ENCODE measurements at regions not wholly inside any gene's neighbourhood (a gene's known extent, or its start where the extent isn't known, plus 50 kb on each side); places are given as distances from the start of the nearest gene placed in this dataset.

DNA sequence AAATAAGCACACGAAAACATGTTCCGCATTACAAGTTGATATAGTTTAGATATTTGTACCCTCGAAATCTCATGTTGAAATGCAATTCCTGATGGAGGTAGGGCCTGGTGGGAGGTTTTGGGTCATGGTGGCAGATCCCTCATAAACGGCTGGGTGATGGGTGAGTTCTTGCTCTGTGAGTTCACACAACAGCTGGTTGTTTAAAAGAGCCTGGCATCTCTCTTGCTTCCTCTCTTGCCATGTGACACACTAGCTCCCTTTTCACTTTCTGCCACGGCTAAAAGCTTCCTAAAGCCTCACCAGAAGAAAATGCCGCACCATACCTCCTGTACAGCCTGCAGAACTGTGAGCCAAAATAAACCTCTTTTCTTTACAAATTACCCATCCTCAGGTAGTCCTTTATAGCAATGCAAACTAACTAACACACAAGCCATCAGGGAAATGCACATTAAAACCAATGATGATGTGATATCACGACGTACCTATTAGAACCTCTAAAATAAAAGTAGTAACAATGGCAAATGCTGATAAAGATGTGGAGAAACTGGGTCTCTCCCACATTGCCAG is 188.5 kb downstream of the ANAPC1 start:
- DNase-seq (ENCODE audit: low read depth) = no peak

DNA sequence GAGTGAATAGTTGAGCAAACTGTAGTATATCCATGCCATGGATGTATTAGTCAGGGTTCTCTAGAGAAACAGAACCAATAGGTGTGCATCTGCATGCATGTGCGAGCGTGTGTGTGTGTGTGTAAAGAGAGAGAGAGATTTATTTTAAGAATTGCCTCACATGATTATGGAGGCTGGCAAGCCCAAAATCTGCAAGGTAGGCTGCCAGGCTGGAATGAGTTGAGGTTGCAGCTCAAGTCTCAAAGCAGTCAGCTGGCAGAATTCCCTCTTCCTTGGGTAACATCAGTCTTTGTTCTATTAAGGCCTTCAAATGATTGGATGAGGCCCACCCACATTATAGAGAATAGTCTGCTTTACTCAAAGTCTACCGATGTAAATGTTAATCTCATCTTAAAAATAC is 187.8 kb downstream of the ANAPC1 start:
- no peak for DNase-seq (ENCODE audit: low read depth)

DNA sequence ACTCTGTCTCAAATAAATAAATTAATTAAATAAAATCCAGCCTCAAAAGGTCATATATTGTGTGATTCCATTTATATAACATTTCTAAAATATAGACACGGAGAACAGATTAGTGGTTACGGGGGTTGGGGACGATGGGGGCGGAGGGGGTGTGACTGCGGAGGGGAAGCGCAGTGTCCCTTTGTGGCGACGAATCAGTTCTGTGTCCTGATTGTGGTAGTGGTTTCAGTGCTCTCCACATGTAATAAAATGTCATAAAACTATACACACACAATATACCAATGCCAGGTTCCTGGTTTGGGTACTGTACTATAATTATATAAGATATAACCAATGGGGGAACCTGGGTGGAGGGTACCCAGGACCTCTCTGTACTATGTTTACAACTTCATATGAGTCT is 186.4 kb downstream of the ANAPC1 start:
- no peak for DNase-seq (ENCODE audit: low read depth)

DNA sequence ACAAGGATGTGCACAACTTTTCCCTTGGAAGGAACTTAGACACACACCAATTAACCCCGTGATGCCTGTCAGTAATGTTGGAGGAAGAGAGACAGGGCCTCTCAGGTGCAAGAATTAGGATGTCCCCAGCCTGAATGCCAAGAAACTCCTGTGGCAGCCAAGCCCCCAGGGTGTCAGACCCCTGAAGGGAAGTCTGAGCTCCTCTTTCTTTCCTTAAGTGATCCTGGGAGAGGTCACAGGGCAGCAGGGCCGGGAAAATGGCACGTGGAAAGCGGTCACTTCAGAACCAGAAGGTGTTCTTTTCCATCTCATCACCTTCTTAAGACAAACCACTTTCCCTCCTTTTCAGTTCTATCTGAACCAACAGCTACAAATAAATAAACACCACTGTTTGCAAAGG is 185.9 kb downstream of the ANAPC1 start:
- no peak for DNase-seq (ENCODE audit: low read depth)

DNA sequence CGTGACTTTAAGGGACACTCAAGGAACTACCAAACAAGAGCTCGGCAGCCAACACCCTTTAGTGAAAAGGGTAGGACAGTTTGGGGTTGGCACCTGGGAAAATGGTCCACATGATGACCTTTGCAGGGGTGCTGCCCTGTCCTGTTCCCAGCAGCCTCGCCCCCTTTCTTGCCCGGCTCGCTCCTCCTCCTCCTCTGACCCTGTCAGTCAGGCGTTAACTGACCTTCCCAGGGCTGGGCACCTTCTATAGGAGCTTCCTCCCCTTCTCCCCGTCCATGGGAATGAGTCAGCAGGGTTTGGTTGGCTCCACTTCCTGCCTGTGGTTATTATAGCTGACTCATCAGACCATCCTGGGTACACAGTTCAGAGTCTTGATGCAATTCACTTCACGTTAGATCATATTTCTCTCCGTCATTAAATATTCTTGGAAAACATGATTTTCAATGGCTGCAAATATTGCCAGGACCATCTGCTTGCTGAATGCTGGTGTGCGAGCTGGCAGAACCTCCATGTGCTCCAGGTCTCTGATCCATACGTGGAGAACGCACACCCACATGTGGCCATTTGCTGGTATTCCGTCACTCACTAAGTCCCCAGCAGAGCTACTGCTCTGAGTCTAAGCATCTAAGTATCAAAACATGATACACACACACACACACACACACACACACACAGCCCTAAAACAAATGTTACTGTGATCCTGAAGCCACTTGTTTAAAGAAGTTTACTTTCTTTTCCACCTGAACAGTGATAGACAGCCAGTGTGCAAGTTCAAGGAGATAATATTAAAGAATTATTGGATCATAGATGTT is 185.0 kb downstream of the ANAPC1 start:
- DNase-seq (ENCODE audit: low read depth) = peak; percentile 13

DNA sequence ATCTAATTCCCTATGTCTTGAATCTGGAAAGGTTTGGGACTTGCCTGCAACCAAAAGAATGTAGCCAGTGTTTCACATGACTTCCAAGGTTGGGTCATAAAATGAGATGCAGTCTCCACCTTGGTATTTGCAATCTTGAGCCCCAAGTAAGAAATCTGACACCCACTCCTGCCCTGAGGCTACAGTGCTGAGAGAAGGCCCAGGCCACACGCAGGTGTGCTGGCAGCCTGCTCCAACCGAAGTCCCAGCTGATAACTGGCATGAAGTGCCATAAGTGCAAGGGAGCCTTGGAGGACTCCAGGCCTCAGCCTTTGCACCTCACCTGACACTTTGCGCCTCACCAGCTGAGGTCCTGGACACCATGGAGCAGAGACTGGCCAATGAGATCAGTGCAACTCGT is 182.7 kb downstream of the ANAPC1 start:
- no peak for DNase-seq (ENCODE audit: low read depth)

DNA sequence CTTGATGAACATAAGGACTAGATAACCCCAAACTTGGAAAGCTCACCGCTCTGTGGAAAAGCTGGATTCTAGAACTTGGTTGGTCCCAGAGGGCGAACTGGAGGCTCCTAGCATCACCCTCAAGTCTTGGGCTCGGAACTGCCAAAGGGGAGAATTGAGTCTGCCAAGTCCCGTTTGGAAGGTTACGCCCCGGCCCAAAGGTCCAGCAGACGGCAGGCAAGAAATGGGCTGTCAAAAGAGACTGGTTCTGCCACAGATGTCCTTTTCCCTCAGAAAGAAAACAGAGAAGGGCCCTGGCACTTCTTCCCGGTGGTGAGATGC is 182.2 kb downstream of the ANAPC1 start:
- DNase-seq (ENCODE audit: low read depth) = no peak

DNA sequence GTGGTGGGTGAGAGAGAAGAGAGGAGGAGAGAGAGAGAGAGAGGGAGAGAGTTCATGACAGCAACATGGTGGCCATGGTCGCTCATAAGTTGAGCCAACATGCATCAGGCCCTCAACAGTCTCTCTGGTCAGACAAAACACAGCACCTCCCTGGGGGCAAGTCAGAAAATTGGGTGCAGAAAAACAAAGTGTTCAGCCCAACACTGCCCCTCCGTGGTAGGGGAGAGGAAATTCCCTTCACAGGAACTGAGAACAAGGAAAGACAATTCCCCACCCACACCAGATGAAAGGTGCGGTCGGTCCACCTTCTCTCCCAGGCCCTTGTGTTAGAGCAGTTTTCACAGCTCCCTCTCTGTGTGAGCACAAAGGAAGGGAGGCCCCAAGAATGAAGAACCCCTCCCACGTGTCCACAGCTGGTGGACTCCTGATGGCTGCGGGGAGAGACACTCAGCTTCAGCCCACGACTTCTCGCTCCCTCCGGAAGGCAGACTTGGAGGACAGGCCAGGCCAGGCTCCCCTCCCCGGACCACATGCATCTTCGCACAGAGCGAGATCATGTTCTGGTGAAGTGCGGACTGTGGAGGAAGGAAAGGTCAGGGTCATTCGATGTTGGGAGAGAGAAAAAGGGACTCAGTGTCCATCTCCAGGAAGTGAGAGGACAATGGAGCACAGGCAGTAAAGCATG is 181.7 kb downstream of the ANAPC1 start:
- DNase-seq (ENCODE audit: low read depth) = no peak

DNA sequence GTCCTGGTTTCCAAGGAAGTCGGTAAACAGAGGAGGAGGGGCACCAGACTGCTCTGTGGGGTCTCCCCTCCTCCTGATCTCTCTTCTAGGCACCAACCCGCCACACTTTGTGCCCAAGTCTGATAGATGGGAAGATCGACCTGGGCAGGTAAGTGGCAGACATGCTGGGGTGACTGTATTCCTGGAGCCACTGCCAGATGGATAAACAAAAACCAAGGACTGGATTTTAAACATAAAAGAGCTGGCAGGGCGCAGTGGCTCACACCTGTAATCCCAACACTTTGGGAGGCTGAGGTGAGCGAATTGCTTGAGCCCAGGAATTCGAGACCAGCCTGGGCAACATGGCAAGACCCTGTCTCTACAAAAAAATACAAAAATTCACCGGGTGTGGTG is 181.2 kb downstream of the ANAPC1 start:
- no peak for DNase-seq (ENCODE audit: low read depth)

DNA sequence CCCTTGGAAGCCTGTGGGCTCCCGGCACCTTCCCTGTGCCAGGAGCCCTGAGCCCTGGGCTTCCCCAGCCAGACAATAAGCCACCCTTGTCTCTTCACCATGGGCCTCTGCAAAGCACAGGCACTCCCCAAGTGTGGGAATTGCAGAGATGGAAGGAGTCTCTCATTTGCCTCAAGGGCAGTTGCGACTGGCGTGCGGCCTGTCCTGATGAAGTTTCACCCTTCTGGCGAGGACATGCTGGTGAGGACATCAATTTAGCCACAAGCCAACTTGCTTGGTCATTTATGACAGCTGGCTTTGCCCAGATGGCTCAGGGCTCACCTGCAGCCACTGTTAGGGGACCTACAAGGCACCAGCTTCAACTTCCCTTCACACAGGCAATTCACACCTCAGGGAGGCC is 180.2 kb downstream of the ANAPC1 start:
- no peak for DNase-seq (ENCODE audit: low read depth)

DNA sequence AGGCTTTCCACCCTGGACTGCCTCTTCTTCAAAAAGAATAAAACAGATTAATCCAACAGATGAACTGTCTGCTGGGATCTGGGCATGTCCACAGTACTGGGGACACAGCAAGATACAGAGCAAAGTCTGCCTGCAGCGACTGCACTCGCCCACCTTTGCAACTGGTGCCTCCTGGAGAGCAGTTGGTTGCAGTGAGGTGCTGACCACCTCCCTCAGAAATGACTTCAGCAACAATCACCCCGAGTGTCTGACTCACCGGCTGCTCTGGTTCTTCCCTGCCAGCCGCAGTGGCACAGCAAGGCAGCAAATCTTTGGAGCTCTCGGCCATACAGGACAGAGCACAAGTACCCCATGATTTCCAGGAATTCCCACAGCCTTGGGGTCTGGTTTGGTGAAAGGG is 179.7 kb downstream of the ANAPC1 start:
- DNase-seq (ENCODE audit: low read depth) = no peak

DNA sequence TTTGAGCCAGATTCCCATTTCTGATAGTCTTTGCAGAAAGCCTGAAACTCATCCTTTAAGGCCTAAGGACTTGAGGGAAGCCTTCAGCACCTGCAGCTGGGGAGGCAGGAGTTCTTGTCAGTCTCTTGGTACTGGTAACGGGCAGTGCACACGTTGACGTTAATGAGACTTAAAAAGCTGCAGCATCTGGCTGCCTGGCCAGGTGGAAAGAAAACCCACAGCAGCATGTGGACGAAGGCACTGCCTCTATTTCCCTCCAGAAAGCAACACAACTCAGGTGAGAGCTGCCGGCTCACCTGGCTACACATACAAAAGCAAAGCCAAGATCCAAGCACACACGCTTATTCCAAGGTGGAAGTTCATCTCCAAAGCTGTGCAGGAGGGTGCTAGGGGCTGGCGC is 178.8 kb downstream of the ANAPC1 start:
- DNase-seq (ENCODE audit: low read depth) = no peak

DNA sequence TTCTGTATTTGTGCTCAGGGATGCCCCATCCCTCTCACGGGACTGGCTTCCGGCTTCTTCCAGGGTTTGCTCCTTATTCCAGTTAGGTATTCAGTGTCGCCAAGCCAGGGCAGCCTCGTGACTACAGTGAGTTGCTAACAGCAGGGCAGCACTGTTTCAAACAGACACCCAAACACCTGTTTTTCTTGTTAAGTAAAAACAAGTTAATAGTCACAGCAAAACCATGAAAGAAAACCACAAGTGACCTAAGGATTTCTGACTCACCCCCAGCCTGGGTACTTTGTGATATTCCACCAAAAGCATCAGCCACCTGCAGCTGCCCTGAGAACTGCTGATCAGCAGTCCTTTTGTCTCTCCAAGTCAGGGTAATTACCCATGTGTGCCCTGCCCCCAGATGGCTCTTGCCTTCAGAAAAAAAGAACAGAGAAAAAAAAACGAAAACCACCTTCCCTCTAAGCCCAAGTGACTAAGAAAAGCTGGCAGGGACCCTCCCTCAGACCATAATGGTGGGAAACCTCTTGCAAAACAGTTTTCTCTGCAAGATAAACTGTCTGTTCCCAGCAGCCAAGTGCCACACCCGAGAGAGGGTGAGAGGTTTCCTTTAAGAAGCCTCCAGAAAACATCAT is 178.2 kb downstream of the ANAPC1 start:
- DNase-seq (ENCODE audit: low read depth) = no peak

DNA sequence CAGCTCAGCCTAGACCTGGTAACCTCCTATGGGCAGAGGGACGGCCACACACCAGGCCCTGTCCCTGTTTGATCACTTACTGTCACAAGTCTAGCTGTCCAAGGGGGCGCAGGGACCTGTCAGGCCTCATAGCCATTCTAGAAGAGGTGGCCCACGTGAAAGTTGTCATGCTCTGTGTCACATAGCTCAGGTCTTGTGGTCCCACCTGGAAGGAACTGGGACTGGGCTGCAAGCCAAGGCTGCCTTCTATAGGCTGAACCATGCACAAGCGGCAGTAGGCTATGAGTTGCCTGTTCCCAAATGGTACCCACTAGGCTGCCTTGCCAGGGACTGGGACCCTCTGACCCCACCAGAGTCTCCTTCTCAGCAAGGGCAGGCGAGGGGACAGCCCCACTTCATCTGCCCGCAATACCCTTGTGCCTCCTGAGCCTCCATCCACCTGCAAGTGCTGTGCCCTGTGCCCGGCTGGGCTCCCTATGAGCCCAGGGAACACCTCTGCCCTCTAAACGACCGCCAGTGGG is 177.5 kb downstream of the ANAPC1 start:
- DNase-seq (ENCODE audit: low read depth) = no peak

DNA sequence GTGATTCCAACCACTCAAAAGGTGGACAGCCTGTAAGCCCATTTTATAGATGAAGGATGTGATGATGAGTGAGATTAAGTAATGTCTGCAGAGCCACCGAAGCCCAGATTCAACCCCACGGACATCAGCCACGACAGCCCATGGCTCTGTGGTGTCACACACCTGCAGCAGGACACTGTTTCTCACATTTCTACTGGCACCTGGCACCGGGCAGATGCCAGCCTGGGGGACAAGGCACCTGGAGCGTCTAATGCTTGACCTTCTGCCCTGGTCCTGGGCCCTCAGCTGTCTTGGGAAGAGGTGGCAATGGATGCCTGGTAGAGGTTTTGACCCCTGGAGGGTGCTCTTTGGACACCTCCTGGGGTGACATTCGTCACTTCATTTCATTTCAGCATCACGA is 176.3 kb downstream of the ANAPC1 start:
- DNase-seq (ENCODE audit: low read depth) = no peak

DNA sequence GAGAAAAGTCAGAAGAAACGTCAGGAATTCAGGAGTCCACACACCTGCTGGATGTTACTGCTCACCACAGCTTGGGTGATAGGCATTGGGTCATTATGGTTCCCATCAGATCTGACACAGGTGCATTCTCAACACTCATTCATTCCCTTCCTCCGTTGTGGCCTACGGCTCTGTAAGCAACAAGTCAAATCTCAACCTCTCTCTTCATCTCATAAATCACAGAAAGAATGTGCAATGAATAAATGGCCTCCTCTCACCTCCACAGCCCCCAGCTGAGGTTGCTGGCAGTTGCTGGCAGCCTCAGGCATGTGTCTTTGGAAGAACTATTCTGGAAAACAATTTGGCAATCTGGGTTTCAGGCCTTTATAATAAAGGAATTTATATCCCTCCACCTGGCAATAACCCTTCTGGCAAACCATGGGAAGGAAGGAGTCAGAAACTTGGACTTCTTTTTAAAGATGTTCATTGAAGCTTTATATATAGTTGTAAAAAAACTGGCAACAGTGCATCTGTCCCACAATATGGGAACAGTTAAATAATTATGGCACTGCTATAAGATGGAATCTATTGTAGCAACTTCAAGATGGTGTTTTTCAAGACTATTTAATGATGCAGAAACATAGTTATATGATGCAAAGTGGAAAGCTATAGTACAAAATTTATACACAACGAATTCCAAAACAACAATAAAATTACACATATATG is 175.4 kb downstream of the ANAPC1 start:
- no peak for DNase-seq (ENCODE audit: low read depth)

DNA sequence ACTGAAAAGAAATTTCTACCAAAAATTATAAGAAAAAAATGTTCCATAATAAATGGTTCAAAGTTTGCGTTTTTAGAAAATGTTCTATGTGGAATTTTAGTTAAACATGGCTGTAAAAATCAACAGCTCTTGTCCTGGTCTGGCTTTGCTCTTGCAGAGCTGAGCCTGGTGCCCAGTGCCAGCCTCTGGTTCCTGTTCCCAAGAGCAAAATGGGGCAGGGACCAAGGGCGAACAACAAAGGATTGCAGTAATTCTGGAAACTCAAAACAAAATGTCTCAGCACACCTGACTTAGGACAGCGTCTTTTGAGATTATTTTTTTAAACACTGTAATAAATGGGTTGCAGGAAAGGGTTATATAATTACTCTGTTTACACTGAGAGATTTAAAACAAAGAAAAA is 174.7 kb downstream of the ANAPC1 start:
- DNase-seq (ENCODE audit: low read depth) = no peak

DNA sequence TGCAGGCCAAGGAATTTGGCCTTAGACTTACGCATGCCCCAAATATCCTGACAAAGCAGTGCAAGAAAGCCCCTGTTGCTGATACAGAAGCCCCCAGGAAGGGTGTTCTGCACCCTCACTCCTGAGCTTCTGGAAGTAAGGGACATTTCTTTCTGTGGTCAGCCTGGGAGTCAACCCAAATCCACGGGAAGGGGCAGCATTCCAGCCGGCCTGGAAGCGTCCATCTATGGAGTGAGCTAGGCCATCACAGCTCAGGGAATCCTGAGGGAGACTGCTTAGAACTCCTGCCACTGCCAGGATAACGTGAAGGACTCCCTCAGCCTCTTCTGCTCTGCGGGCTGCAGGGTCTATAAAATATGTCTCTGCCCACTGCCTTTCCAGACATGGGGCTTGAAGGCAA is 173.9 kb downstream of the ANAPC1 start:
- no peak for DNase-seq (ENCODE audit: low read depth)

DNA sequence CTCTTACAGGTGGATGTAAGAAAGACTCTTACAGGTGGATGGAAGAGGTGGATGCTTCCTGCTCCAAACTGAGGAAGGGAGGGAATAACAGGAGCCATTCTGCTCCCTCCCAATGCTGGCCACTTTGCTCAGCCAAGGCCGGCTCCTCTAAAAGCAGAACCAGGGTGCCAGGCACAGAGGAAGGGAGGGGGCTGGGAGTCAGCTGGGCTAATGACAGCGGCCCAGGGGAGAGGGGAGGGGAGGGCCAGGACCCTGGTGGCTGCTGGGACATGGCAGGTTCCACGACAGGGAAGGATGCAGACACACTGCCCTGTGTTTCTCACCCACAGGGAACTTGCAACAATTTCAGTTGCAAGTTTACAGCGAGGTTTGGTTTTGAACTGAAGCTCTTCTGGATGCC is 173.4 kb downstream of the ANAPC1 start:
- no peak for DNase-seq (ENCODE audit: low read depth)

DNA sequence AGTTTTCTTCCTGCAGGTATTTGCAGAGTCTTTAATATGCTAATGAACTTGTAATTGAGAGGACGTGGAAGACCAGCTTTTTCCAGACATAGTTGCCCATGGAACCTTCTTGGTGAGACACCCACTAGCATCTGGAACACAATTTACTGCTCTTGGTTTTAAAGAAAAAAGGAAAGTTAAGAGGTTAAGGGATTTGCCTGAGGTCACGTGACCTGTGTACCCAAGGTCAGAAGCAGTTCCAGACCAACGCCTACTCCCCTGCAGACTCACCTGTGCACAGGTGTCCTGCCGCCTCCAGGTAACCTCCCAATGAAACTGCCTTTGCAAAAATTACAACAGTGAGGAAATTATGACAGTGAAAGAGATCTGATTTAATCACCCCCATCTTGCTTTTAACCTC is 172.7 kb downstream of the ANAPC1 start:
- DNase-seq (ENCODE audit: low read depth) = no peak

DNA sequence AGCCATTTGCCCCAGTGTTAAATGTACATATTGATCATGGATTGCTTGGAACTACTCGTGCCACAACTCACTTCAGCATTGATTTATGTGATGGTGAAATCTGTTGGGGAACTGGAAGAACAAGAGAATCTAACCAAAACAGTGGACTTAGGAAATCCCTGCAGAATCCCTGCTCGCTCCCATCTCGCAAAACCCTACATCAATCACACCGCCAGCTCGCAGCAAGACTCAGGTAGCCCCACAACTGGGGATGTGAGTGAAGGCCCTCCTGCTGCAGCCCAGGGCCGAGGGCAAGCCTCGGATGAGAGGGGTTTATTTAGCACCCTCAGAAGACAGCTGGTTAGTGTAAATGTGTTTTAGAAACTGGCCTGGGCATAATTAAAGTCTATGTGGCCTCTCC is 171.6 kb downstream of the ANAPC1 start:
- DNase-seq (ENCODE audit: low read depth) = no peak

DNA sequence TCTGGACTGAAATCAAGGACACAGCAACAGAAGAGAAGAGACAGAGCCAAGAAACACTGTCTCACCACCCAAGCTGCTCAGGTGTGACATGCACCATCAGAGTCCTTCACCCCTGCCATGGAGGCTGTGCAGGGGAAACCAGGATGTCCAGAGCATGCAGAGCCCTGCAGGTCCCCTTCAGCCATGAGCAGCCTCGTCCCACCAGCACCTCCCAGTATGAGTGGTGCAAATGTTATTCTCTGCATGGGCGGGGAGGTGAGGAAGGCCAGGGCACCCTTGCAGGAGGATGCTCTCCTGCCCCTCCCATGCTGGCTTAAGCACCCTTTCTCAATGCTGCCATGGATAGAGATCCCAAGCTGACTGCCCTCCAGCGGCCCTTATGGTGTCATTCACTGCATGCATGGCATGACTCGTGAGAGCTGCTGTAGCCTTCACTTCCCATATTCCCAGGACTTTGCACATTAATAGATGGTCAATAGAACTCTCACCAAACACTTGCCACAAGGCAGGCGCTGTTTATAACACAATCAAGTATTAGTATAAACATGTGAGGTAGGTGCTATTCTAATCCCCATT is 171.0 kb downstream of the ANAPC1 start:
- no peak for DNase-seq (ENCODE audit: low read depth)
